ENCODE measurements at regions not wholly inside any gene's neighbourhood (a gene's known extent, or its start where the extent isn't known, plus 50 kb on each side); places are given as distances from the start of the nearest gene placed in this dataset.

GRCh38 chr2:3043726-3044125, 333.9 kb downstream of the EIPR1 start:
- DNase-seq (ENCODE audit: extremely low read depth, low read depth): no peak
- TF ChIP-seq CTCF (IDR thresholded peaks at IDR 0.05; ENCODE audit: low read depth, low read length): no peak

GRCh38 chr2:3042601-3043585, 334.7 kb downstream of the EIPR1 start:
- DNase-seq (ENCODE audit: extremely low read depth, low read depth): no peak
- no peak for TF ChIP-seq CTCF (IDR thresholded peaks at IDR 0.05; ENCODE audit: low read depth, low read length)

DNA sequence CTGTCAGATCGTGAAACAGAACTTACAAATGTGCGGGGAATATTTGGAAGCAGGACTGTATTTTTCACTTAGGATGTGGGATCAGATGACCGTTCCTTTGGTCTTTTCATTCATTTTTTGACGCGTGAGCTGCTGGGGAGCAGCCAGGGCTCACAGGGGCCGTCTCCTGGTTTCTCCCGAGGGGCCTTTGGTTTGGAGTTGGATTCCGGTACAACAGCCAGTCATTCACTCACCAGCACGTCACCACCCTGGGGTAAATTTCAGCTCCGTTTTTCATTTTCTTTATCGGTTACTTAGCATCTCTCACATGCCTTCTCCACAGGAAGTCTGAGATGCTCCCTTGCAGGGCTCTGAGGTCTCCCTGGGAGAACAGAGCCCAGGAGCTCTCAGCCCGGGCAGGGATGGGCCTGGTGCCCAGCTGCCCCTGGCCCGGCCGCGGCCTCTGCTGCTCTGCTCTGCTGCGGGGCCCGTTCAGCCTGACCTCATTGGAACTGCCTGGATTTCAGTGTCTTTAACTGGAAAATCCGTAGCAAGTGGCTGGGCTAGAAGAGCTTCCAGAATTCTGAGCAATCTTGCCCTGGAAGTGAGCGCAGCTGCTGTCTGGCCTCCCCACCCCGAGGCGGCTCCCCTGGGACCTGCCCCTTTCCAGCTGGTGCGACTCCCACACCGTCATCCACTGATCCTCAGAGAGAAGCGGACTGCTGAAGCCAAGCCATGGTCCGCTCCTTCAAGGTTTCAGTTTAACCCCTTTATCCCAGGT, 335.6 kb downstream of the EIPR1 start:
- DNase-seq (ENCODE audit: extremely low read depth, low read depth): no peak

GRCh38 chr2:3041246-3041645, 336.4 kb downstream of the EIPR1 start:
- TF ChIP-seq CTCF (IDR thresholded peaks at IDR 0.05; ENCODE audit: low read depth, low read length): no peak
- DNase-seq (ENCODE audit: extremely low read depth, low read depth): no peak

More for the DNA sequence above, 335.6 kb downstream of the EIPR1 start:
- TF ChIP-seq CTCF (IDR thresholded peaks at IDR 0.05; ENCODE audit: low read depth, low read length): no peak

DNA sequence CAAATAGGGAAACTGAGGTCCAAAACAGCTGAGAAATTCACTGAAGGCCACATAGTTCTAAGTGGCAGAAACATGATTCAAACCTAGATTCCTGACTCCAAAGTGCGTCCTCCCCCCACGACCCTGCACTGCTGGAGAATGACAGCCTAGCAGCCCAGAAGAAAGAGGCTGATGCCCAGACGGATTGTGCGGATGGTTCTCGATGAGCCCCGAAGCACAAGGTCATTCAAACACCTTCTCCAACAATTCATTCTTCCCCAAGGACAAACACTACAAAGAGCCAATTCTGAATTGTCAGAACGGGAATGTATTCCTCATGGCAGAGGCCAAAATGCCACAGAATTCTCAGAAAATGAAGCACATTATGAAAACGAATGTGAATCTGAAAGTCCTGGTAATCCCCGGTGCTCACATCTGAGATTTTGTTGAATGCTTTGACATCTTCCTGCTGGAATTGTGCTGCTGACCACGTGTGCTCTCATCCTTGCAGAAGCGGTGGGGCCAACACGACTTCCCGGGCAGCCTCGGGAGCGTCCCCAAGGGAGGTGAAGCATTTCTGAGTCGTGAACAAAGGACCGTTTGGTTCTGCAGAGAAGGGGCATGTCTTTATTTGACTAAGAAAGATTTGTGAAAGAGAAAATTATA, 337.0 kb downstream of the EIPR1 start:
- TF ChIP-seq CTCF (IDR thresholded peaks at IDR 0.05; ENCODE audit: low read depth, low read length): no peak

DNA sequence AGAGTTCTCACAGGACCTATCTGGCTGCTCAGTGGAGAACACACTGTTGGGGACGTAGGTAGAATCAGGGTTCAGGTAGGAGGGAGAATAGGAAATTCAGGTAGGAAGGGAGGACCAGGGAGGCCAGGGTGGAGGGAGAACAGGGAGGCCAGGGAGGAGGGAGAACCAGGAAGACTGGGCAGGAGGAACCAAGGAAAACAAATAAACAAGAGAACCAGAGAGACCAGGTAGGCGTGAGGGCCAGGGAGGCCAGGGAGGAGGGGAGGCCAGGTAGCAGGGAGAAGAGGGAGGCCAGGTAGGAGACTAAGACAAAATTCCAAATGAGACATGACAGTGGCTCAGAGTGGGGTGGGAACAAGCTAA, 337.6 kb downstream of the EIPR1 start:
- no peak for DNase-seq (ENCODE audit: extremely low read depth, low read depth)
- no peak for TF ChIP-seq CTCF (IDR thresholded peaks at IDR 0.05; ENCODE audit: low read depth, low read length)

More for the DNA sequence above, 337.0 kb downstream of the EIPR1 start:
- DNase-seq (ENCODE audit: extremely low read depth, low read depth): no peak

Data from AG09319 (cell line).